ENCODE measurements at regions not wholly inside any gene's neighbourhood (a gene's known extent, or its start where the extent isn't known, plus 50 kb on each side); places are given as distances from the start of the nearest gene placed in this dataset.

DNA sequence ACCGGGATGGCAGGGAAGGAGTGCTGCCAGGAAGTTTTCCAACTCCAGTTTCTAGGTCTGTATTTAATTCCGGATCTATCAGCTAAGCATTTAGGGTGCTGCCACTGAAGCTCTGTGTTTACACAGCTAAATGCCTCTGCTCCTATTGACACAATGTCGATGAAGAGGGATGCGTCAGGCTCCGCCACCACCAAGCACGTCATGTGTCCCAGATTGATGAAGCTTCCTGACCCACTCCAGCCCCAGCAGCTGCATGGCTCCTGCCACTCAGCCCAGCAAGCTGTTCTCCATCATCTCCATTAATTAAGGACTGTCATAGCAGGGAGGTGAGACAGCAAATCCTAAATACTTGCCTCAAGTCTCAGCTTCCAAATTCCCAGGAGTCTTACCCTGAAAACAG is 435.2 kb upstream of the ZNF507 start:
- TF ChIP-seq, protein P1, sequence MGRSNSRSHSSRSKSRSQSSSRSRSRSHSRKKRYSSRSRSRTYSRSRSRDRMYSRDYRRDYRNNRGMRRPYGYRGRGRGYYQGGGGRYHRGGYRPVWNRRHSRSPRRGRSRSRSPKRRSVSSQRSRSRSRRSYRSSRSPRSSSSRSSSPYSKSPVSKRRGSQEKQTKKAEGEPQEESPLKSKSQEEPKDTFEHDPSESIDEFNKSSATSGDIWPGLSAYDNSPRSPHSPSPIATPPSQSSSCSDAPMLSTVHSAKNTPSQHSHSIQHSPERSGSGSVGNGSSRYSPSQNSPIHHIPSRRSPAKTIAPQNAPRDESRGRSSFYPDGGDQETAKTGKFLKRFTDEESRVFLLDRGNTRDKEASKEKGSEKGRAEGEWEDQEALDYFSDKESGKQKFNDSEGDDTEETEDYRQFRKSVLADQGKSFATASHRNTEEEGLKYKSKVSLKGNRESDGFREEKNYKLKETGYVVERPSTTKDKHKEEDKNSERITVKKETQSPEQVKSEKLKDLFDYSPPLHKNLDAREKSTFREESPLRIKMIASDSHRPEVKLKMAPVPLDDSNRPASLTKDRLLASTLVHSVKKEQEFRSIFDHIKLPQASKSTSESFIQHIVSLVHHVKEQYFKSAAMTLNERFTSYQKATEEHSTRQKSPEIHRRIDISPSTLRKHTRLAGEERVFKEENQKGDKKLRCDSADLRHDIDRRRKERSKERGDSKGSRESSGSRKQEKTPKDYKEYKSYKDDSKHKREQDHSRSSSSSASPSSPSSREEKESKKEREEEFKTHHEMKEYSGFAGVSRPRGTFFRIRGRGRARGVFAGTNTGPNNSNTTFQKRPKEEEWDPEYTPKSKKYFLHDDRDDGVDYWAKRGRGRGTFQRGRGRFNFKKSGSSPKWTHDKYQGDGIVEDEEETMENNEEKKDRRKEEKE (IDR thresholded peaks at IDR 0.05) = no peak
- TF ChIP-seq, protein P2, sequence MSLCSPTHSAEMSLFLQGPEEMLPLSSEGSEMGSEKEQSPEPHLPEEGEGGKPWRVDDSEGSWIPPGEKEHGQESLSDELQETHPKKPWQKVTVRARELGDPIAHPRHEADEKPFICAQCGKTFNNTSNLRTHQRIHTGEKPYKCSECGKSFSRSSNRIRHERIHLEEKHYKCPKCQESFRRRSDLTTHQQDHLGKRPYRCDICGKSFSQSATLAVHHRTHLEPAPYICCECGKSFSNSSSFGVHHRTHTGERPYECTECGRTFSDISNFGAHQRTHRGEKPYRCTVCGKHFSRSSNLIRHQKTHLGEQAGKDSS (CRISPR knock-in tag; IDR thresholded peaks at IDR 0.05; ENCODE audit: borderline replicate concordance, low read depth) = no peak
- TF ChIP-seq FOSL1 (CRISPR knock-in tag; IDR thresholded peaks at IDR 0.05; ENCODE audit: borderline replicate concordance) (no peak), ESRRA (CRISPR knock-in tag; IDR thresholded peaks at IDR 0.05; ENCODE audit: low read depth) (no peak), ZNF274 (CRISPR knock-in tag; IDR thresholded peaks at IDR 0.05) (no peak)
- TF ChIP-seq, protein P3, sequence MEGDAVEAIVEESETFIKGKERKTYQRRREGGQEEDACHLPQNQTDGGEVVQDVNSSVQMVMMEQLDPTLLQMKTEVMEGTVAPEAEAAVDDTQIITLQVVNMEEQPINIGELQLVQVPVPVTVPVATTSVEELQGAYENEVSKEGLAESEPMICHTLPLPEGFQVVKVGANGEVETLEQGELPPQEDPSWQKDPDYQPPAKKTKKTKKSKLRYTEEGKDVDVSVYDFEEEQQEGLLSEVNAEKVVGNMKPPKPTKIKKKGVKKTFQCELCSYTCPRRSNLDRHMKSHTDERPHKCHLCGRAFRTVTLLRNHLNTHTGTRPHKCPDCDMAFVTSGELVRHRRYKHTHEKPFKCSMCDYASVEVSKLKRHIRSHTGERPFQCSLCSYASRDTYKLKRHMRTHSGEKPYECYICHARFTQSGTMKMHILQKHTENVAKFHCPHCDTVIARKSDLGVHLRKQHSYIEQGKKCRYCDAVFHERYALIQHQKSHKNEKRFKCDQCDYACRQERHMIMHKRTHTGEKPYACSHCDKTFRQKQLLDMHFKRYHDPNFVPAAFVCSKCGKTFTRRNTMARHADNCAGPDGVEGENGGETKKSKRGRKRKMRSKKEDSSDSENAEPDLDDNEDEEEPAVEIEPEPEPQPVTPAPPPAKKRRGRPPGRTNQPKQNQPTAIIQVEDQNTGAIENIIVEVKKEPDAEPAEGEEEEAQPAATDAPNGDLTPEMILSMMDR (CRISPR knock-in tag; IDR thresholded peaks at IDR 0.05) = no peak

Measured in HepG2 (cell line).